Activated CD4-positive, alpha-beta T cell treated with anti-CD3 and anti-CD28 coated beads, Interleukin-2, amount 50 U/mL, for 16 hours (primary cell): ENCODE measurements at regions not wholly inside any gene's neighbourhood (a gene's known extent, or its start where the extent isn't known, plus 50 kb on each side); places are given as distances from the start of the nearest gene placed in this dataset.
A peak's percentile ranks its signal among the peaks of the same experiment; 100 is the strongest.
"Not testable (repeated sequence)": the region's sequence is repeated elsewhere in the genome, so short reads cannot be mapped to it uniquely, and the experiment has no call there.

Source experiments
- DNase-seq: peaks from one replicate; pipeline ENCODE4 v3.0.0-alpha.2; 2020

DNA sequence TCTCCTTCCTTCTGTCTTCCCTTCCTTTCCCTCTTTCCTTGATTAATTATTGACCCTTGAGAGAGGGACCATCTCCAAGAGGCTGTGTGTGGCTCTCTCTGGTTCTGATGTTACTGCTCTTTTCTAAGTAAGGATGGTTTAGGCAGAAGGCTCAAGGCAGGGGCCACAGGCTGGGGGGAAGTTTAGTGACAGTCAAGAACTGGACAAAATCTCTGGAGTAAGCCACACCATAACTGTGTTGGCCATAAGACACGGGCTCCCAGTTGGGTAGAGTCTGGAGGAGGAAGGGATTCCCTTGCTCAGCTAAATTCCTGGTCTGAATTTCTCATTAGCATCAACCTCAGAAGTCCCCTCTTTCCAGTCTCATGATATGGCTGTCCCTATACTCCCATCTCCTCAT is 74.7 kb downstream of the BUD13 start:
- DNase-seq, result no peak

DNA sequence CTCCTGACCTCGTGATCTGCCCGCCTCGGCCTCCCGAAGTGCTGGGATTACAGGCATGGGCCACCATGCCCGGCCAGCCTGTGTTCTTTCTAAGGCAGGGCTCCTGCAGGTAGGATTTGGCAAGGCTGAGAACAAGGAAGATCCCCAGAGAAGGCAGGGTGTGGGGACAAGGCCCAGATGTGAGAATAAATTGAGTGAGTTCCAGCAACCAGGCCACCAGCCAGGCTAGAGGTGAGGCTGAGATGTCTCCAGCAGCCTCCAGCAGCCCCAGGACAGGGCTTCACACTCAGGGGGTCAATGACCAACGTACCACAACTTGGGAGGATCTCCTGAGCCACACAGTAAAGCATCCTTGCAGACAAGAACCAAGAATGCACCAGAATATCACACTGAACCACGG is 75.1 kb downstream of the BUD13 start:
- no peak for DNase-seq

DNA sequence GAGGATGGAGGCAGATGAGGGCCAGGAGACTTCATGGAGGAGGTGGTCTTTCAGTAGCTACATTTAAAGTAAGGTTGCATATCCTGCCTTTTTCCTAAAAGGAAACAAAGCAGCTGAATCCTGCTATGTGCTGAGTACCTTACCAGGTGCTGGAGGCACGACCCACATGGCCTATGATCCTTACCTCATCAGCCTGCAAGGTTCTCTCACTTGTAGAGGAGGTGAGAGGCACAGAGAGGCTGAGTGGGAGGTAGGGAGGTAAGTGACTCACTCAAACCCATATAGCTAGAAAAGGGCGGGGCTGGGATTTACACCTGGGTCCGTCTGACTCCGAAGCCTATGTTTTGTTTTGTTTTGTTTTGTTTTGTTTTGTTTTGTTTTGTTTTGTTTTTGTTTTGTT is 75.8 kb downstream of the BUD13 start:
- DNase-seq, result no peak

DNA sequence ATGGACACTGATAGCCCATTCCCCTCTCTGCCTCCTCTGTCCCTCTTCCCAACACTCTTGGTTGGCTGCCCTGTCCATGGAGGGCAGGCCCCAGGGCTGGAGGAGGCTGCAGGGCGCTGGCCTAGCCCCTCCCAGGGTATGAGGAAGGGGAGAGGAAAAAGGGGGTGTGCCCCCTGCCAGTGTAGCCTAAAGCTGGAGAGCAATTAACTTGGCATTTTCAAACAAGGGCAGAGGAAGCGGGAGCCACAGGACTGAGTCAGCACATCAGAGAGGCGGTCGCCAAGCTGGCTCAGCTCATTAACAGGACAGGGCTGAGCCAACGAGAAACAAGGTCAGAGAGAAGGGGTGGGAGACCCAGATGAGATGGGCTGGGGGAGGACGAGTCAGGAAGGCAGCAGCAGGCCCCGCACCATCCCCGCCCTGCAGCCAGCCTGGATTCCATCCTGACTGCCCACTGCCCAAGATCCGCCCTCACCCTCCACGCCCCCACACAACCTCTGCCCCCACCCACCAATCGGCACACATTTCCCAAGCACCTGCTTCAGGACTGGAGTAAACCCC is 76.3 kb downstream of the BUD13 start:
- DNase-seq, result no peak

DNA sequence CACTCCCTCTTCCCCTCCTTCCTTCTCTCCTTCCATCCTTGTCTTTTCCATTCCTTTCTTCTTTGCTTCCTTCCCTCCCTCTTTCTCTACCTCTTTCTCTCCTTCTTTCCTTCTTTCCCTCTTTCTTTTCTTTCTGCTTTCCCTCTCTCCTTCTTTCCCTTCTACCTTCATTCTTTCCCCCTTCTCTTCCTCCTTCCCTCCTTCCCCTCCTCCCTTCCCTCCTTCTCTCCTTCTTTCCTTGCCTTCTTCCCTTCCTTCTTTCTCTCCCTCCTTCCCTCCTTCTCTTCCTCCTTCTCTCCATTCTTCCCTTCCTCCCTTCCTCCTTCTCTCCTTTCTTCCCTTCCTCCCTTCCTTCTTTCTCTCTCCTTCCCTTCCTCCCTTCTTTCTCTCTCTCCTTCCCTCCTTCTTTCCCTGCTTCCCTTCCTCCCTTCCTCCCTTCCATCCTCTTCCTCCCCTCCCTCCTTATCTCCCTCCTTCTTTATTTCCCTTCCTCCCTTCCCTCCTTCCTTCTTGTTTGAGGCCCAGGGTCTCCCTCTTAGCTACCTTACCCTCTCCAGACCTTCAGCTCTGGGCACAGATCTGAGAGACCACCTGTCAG is 77.0 kb downstream of the BUD13 start:
- no peak for DNase-seq

DNA sequence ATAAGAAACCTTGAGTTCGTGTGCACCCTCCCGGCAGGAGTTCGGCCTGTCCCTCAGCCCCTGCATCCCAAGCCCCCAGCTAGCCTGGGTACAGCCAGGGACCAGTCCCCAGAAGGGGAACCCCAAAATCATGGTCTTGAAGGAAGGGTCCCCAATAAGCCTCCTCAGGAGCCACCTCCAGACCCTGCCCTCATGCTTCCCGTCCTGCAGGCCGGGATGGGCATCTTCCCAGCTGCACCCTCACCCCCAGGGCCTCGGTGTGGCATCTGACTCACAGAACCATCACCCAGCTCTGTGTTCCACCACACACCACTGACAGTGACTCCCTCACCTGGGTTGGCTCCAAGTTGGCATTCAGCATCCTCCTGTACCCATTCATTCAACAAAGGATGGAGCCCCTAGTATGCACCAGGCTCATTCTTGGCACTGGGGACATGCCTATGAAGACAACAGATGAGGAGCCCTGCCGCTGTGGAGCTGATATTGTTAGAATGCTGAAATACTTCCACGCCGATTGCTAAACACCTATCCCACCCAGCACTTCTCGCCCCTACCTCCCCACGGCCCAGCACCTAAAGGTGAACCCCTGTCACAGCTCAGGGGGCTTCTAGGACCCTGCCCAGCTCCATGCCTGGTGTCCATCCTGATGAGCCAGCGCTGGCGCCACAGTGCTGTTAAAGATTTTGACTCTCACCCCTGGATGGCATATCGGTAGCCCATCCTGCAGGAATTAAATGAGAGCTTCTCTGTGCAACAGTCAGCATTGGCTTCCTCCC is 77.8 kb downstream of the BUD13 start:
- no peak for DNase-seq

DNA sequence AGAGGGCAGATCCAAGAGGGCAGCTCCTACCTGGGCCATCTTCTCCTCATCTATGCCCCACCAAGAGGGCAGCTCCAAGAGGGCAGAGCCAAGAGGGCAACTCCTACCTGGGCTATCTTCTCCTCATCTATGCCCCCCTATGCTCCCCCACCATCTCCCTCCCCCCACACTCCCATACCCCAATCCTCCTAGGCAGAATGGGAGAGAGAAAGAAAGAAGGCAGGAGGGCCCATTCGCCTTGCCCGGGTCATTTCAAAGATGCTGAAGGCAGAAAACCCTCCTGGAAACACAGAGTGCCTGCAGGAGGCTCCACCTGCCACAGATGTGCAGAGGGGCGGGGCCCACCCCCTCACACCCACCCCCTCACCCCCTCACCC is 78.5 kb downstream of the BUD13 start:
- DNase-seq, result no peak

DNA sequence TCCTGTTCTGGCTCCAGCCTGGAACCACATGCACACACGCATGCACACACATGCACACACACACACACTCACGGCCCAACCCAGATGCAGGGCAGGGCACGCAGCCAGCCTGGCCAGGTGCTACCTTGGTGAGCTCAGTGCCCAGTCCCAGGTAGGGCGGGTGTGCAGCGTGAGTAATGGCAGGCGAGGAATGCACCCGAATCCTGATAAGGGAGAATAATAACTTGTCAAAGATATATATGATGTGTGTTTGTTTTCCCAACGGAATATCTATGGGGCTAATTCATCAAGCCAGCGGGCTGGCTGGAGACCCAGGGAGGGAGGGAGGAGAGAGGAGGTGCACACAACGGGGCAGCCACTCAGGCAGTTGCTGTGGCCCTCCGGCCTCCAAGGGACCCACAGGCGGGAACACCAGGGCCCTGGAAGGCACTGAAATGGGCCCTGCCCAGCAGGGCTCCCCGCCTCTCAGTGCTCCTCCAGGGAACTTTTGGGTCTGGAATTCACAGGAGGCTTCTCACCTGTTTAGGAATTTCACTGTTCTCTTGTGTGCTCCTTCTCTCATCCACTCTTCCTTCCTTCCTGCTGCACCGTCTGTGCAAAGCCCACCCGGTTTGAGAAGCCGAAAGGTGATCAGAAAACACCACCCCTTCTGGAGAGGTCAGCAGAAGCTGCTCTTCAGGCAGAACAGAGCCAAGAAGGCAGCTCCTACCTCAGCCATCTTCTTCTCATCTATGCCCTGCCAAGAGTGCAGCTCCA is 79.0 kb downstream of the BUD13 start:
- no peak for DNase-seq

DNA sequence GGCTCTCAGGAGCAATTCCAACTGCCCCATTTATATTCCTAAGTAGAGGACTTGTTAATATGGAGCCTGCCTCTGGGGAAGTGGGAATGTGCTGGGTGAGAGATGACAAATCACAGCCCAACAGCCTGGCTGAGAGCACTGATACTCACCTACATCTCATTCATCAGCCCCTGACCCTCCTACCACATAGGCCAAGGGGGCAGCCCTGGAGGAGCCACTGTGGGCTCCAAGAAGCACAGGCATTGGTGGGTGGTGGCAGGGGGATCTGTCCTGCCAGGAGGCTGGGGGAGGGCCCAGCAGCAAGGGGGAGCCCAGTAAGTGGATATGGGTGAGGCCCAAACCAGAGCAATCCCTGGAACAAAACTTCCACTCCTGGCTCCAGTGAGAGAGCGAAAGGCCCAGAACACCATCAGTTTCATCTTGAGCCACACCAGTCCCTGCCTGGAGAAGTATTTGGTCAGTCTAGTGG is 79.7 kb downstream of the BUD13 start:
- DNase-seq, result no peak

DNA sequence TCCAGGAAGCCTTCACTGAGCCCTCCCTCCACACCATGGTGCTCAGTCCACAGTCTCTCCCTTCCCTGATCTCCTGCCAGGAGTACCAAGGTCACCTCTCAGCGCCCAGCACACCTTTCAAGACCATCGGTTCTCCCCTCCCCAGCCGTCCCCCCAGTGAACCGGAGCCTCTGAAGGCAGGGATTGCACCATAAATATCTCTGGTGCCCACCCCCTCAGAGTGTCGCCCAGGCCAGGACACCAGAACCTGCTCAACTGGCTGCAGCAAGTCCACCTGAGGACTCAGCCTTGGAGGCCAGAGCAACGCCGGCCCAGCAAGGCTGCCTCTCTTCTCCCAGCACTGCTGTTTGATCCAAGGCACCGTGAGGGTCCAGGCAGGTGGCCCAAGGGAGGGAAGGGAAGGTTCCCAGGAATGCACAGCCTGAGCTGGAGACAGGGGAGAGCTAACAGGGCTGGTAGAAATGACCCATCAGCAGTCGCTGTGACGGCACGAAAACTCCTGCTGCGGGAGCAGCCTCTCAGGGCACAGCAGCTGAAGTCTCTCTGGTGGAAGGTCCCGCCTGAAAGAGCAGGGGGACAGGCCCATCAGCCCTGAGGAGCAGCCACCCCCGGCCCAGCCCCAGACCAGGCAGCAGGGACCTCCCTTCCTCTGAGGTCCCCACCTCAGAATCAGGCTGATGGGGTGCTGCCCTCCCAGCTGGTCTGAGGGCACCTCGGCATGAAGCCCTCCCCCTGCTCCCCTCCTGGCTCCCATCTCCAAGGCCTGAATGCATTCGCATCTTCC is 80.3 kb downstream of the BUD13 start:
- DNase-seq, result no peak

DNA sequence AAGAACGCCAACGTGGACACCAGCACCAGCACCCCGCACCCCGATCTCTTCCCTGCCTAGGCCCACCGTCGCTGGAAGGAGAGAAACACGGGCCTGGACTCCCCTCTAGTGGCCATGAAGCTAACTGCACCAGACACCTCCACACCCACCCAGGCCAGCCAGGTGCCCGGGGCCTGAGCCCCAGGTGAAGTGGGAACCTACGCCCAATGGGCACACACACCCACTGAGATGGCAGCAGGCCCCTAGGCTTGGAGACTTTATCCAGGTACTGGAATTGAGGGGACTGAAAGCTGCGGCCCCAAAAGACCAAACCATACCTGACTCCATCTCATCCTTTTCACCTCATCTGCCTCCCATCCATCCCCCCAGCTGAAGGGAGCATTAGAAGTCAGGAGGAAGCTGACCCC is 81.0 kb downstream of the BUD13 start:
- peak; percentile 70 for DNase-seq

DNA sequence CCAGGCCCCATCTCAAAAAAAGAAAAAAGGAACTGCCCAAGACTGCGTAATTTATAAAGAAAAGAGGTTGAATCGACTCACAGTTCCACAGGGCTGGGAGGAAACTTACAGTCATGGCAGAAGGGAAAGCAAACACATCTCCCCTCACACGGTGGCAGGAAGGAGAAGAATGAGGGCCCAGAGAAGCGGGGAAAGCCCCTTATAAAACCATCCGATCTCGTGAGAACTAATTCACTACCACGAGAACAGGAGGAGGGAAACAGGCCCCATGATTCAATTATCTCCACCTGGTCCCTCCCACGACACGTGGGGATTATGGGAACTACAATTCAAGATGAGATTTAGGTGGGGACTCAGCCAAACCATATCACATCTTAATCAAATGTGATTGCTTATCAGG is 82.2 kb downstream of the BUD13 start:
- DNase-seq, result no peak

DNA sequence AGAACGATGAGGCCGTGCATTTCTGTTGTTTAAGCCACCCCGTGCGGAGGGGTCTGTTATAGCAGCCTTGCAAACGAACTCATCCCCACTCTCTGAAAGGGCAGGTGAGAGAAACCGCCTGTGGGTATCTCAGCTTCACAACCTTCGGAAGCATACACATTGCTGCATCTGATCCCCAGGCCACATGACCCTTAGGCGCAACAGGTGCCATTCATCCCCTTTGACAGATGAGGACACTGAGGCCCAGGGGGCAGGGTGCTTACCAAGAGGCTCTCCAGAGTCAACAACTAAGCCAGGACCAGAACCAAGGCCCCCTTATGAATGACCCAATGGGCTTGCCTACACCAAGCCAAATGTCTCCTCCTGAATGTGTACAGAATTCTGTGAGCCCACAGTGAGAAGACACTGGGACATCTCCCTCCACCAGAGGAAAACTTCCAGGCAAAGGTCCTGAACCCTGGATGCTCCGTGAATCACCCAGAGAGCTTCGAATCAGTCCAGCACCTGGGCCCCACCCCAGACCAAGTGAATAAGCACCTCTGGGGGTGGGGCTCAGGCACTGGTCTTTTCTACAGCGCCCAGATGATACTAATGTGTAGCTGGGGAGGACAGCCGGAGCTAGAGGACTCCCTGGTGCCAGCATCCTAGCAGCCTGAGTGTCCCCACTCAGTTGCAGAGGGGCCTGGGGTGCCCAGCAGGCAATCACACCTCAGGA is 83.2 kb downstream of the BUD13 start:
- no peak for DNase-seq

DNA sequence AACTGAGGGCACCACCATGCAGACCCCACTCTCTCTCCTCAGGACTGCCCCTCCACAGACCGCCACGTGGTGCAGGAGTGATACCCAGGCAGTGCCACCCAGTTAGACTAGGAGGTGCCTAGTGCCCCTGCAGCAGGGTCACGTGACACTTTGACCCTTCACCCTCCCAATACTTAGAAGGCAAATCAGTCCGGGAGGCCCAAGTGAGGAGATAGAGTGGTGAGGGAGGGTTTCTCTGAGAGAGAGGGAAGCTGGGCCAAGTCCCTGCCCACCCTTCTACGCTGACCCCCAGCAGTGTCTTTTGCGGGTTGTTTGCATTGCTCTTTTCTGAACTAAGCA is 84.6 kb downstream of the BUD13 start:
- no peak for DNase-seq

DNA sequence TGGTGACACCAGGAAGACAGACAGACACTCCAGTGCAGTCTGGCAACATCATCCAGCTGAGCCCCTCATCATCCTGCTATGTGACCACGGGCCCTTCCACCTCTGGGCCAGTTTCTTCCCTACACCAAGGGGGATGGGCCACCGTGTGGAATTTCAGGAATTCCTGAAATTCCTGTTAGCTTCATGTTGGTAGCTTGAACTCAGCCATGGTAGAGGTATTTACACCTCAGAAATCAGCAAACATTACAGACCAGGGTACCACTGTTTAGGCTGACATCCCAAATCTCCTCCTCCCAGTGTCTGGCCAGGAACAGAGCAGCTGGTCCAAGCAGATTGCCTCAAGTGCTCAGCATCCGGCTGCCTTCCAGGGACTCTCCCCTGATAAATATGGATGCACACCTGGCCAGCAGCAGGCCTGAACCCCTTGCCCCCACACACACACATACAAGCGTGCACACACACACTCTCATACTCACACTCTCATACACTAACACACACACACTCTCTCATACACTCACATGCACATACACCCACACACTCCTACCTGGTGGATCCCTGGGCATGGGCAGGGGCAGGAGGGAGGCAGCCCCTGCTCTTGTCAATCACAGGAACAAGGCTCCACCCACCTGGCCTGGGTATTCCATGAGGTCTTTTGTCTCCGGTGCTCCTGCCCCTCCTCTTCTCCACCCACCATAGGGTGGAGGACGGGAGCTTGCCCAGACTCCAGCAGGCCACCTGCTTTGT is 85.2 kb downstream of the BUD13 start:
- no peak for DNase-seq

DNA sequence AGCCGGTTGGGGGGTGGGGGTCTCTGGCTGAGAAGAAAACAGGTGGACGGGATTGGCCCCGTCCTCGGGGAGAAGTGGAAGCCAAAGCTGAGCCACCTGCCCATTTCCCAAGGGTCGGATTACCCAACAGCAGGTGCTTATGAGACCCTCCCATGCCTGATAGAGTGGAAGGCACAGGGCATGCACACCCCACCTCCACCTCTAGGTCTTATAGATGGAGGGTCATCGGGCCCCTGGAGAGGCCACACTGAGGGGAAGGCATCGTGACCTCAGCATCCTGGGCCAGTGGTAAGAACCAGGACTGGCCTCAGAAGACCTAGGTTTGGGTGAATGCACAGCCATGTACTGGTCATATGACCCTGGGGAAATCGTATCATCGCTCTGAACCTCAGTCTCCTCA is 85.9 kb downstream of the BUD13 start:
- DNase-seq, result no peak

DNA sequence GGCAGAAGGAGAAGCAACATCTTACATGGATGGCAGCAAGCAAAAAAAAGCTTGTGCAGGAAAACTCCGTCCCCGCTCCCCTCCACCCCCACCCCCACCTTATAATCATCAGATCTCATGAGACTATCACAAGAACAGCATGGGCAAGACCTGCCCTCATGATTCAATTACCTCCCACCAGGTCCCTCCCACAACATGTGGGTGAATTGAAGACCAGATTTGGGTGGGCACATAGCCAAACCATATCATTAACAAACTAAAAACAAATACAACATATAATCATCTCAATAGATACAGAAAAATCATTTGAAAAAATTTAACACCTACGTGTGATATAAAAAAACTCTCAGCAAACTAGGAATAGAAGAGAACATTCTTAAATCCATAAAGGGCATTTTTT is 88.8 kb downstream of the BUD13 start:
- DNase-seq, result no peak

DNA sequence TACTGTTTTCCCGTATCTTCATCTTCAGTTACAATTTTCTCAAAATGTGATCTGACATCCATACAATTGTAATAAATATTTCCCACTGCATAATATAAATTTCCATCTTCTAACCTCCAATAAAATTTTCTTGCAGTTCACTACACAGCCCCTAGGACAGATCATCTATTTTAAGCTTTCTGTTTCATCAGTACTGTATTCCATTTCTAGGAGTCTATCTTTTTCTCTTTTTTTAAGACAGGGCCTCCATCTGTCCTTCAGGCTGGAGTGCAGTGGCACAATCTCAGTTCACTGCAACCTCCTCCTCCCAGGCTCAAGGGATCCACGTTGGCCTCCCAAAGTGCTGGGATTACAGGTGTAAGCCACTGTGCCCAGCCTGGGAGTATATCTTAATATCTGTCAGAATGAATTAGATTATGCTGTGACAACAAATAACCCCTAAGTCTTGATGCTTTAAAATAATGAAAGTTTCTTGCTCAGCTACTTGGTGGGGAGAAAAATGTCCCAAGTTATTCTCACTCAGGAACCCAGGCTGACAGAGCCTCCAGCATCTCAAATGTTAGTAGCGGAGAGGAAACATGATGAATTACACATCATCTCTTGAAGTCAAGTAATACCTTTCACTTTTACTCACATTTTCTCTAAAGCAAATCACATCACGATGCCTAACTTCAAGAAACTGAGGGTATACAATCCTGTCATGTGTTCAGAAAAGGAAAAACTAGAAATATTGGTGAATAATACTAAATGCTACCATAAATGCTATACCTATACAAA is 92.2 kb downstream of the BUD13 start:
- DNase-seq, result peak; percentile 40

DNA sequence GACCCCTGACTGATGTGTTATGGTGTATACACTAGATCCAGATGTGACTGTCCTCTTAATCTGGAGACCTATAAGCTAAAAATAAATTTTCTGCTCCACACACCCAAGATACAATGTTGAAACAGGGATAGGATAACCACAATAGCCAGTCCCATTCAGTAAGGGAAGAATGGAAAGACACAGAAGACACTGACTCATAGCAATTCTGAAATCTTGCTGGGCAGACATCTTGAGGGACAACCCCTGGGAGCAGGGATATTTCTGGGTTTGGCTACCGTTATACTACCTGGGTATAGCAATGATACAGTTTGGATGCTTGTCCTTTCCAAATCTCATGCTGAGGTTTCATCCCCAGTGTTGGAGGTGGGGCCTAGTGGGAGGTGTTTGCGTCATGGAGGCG is 93.9 kb downstream of the BUD13 start:
- no peak for DNase-seq

DNA sequence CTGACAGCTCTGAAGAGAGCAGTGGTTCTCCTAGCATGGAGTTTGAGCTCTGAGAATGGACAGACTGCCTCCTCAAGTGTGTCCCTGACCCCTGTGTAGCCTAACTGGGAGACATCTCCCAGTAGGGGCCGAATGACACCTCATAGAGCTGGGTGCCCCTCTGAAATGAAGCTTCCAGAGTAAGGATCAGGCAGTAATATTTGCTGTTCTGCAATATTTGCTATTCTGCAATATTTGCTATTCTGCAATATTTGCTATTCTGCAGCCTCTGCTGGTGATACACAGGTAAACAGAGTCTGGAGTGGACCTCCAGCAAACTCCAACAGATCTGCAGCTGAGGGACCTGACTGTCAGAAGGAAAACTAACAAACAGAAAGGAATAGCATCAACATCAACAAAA is 105.5 kb downstream of the BUD13 start:
- not testable (repeated sequence) for DNase-seq
